IPS-NIHi7 (cell line): ENCODE measurements at regions not wholly inside any gene's neighbourhood (a gene's known extent, or its start where the extent isn't known, plus 50 kb on each side); places are given as distances from the start of the nearest gene placed in this dataset.
A peak's percentile ranks its signal among the peaks of the same experiment; 100 is the strongest.

ENCODE experiments used
- DNase-seq: peaks from one replicate; pipeline ENCODE4 v3.0.0; 2012; ENCODE audit warnings: mixed read lengths; ENCODE audit errors: extremely low spot score

- no peak for DNase-seq
These were observed 200.6 kb upstream of the PGRMC2 start for GRCh38 chr4:128488055-128488705.

DNA sequence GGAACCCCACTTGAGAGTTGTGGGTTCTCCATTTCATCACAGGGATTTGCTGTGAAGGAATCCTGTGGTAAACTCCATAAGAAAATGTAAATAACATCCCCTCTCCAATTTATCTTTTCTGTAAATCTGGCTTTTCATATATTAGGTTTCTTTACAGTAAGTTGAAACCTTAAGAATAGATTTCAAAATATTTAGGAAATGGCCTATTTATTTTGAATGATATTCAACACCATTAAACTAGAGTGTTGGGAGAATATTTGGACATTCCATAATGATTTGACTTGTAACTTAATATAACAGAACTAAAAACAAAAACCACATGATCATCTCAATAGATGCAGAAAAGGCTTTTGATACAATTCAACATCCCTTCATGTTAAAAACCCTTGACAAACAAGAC is 197.3 kb upstream of the PGRMC2 start:
- no peak for DNase-seq

DNA sequence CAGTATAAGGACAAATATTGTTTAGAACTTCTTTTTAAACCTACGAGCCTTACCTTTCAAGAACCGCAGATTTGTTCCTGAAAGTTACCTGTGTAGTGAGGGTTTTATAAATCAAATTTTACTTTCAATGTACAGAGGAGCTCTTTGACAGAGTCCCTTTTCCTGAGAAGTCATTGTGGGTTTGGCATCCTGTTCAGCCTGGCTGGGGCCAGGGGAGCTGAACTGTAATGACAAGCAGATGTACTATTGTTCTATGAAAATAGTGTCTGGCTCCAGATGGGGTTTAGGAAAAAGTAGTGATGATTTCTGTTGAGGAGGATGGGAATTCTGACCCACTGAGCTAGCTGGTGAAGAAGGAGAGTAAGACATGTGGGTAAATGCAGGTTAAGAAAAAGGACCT is 196.2 kb upstream of the PGRMC2 start:
- DNase-seq, result no peak

DNA sequence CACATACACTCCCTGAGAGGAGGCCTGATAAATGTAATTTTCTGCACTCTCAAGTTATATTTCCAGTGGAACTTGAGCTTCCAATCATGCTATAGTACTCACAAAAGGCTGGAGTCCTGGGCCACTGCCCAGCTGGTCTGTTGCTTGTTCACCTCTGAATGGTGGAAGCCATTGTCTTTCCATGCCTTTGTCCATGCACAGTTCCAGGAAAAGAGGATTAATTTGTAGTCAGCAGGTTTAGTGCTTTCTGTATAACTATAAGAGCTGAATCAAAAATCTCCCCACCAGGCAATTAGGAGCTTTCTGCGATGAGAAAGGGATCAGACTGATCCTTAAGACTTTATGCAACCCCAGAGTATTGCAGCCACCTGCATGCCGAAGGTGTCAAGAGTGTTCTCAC is 195.4 kb upstream of the PGRMC2 start:
- no peak for DNase-seq

- DNase-seq, result no peak
These were observed 194.3 kb upstream of the PGRMC2 start for GRCh38 chr4:128481752-128482480.

DNA sequence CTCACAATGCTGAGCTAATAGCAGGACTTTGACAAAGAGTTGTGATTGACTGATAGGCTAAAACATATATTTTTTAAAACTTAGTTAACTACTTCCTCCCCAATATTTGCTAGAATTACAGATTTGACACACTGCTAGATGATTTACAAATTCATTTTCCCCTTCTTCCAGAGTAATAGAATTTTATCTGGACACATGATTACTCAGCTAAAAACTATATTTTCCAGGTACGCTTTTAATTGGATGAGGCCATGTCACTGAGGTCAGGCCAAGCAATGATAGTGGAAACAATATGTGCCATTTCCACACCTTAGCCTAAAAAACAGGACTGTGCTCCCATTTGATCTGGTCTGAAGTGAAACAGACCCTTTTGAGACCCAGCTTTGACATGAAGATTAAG is 193.3 kb upstream of the PGRMC2 start:
- no peak for DNase-seq

DNA sequence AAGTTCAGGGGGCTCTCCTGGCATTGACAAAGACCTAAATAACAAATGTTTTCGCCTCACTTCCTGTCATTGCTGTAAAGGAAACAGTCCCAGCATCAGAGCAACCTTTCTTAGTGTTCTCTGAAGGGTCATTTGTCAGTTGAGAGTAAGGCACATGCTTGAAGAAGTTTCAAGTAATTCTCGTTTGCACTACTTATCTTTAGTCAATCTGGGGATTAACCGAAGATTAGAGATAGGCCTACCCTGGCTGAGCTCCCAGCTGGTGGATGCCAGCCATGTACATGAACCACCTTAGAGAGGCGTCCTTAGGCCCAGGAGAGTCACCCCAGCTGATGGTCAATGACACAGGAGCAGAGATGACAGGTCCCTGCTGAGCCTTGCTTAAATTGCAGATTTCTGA is 189.9 kb upstream of the PGRMC2 start:
- no peak for DNase-seq

- no peak for DNase-seq
These were observed 188.0 kb upstream of the PGRMC2 start for GRCh38 chr4:128475597-128475996.

DNA sequence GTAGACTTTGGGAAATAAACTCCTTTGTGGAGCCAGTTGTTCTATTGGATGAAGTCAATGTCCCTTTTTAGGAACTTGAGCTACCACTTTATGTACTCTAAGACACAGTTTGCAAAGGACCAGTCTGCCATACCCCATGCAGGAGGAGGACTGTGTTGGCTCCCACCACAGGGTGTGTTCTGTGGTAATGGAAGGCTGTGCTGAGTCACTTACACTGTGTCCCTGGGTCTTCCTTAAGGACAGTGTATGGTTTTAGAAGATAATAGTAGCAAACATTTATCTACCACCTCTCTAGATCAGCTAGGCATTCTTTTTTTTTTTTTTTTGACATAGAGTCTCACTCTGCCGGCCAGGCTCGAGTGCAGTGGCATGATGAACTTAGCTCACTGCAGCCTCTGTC is 184.0 kb upstream of the PGRMC2 start:
- no peak for DNase-seq

GRCh38 chr4:128470492-128471053 is 183.0 kb upstream of the PGRMC2 start:
- no peak for DNase-seq

DNA sequence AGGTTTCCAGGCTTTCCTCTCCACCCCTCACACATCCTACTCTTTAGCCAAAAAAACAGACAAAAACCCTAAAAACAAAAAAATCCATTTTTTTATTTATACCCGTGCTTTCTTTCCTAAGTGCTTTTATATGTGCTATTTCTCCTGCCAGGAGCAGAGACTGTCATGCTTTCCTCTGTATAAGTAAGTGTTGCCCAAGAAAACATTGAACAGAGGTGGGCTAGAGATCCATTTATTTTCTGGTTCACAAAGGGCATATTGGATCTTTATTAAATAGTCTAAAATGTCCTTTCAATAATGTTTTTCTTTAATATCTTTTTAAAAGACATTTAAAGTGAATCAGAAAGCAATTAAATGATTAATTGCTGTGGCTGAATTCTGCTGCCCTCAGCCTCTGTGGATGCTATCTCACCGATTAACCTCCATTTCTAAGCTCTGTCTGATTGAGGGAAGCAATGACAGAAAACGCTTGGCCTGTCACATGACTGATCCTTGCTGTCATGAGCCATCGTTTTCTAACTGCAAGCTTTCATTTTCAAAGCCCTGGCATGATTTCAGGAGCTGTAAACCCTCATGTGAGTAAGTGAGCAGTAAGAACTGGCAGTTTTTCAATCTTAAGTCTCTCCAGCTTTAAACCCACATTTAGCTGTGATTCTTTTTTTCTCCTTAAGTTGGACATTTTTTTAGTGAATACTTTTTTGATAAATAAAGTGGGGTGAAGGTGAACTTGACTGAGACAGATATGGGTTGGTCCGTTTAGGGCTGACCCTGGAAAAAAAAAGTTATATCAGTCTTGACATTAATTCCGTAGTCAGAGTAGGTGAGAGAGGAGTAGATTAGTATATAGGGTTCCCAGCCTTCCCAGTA is 180.7 kb upstream of the PGRMC2 start:
- DNase-seq, result no peak

DNA sequence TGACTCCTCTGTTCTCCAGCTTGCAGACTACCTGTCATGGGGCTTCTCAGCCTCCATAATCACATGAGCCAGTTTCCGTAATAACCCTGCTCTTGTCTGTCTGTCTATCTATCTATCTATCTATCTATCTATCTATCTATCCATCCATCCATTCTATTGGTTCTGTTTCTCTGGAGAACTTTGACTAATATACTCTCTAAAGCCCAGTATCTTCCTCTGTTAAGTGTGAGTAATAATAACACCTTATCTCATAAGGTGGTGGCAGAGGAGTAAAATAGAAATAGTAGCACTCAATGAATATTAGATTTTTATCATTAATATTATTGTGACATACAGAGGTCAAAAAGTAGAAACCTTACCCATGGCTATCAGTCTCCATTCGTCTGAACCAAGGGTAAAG is 177.9 kb upstream of the PGRMC2 start:
- DNase-seq, result no peak

- no peak for DNase-seq
These were observed 175.4 kb upstream of the PGRMC2 start for GRCh38 chr4:128463006-128463405.

DNA sequence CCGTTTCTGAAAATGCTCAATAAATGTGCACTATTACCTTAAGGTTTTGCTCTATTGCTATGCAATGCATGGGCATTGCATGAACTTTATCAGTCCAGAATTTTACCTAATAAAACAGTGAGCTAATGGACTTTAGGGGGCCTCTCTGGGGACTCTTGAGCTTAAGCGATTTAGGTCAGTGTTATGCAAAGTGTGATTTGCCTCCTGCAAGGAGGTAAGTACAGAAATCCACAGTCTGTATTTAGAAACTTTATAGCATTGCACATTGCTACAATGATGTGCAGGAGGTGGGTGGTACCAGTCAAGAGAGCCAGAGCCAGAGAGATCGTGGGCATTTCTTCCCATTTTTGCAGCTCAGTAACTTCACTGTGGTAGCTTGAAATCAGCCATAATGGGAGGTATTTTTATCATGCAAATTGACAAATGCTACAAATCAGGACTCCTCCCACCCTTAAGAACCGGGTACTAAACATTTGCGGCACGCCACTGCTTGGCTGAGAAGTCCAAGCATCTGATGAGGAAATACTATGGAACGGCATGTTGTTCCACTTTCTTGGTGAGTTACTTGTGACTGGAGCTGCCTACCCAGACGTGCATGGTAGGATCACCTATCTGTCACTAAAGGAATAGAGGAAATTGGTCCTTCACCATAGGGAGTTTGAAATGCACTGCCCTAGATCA is 174.6 kb upstream of the PGRMC2 start:
- no peak for DNase-seq

GRCh38 chr4:128461291-128462102 is 173.9 kb upstream of the PGRMC2 start:
- DNase-seq, result peak; percentile 40

GRCh38 chr4:128459547-128459946 is 171.9 kb upstream of the PGRMC2 start:
- DNase-seq, result no peak

DNA sequence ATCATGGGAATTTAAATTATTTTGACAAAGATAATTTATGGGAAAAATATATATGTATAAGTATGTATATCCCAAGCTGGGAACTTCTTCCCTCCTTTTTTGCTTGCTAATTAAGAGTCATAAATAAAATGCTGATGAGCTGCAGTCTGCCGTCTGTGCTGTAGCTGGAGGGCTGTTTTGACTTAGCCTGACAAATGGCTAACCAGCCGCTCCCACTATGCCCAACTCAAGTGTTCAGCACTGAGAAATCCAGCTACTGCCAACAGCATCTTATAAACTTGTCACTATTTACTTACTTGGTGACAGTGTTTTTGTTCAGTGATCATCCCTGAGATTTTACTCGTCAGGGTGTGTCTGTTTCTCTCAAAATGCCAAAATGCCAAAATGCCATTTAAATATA is 171.2 kb upstream of the PGRMC2 start:
- DNase-seq, result no peak

DNA sequence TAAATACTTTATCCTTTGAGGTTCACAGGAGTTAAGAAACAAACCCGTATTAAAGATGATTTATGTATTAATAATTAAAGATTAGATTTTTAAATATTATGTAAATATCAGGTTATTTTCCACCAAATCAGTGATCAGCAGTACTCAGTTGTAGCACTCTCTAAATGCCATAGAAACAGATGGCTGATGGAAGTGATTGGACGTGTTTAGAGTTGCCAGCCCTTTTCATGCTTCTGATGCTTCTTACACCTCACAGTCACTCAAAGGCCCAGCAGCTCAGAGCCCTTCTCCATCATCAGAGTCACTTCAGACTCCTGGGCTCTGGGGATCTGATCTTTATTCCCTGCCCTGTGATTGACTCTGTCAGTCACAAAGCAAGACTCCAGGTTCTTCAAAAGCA is 170.1 kb upstream of the PGRMC2 start:
- DNase-seq, result no peak

DNA sequence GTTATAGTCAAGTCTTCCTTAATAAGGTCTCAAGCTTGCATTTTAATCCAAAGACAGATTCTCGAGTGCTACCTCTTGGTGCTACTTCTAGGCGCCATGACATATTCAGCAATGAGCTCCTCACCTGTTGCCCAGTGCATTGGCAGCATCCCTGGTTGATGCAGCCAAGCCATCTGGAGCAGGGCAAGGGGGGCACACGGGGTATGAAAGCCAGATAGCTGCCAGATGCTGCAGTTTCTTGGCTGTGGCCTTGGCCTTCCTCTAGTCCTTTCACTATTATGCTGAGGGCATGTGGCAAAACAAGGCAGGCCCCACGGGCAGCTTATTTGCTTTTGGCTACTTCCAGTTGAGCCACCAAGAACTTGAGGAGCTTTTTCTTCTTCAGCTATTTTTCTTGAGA is 168.6 kb upstream of the PGRMC2 start:
- no peak for DNase-seq

DNA sequence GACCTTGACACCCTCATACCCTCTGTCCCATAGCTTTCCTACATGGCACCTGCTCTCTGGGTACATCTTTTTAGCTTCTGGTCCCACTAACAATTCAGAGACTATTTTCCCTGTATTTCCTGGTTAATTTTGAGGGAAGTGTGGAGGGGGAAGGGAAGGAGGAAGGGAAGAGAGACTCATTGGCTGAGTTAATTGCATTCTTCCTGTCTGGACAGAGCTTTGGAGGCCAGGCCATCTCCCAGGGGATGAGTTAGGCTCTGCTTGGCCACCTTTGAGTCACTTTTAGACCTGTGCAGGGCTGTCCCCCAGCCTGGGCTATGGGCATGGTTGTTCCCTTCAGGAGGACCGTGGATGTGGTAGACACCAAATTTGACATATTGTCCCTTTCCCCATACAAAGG is 167.9 kb upstream of the PGRMC2 start:
- no peak for DNase-seq

DNA sequence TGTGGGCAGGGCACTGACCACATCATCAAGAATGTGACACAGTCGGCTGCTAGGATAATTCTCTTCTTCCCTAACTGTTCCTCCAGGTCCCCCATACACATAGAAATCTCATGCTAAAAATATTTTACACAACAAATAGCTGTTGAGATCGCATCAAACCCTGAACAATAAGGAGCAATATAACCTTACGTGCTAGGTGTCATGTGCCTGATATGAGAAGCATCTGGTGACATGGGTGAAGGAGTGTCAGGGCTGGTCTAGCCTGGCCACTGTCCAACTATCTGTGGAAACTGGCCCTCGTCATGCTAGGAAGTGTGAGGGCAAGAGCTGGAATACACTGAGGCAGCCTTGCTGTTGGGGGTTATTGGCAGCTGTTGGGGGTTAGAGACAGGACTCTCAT is 167.3 kb upstream of the PGRMC2 start:
- DNase-seq, result no peak
